ENCODE measurements at regions not wholly inside any gene's neighbourhood (a gene's known extent, or its start where the extent isn't known, plus 50 kb on each side); places are given as distances from the start of the nearest gene placed in this dataset.

- TF ChIP-seq CTCF (IDR thresholded peaks at IDR 0.05 in 8 of 11, conservative IDR thresholded peaks at IDR 0.05 in 3 of 11) (no peak), POLR2A (IDR thresholded peaks at IDR 0.05) (no peak)
These were observed 503.5 kb upstream of the TMPRSS15 start for GRCh38 chr21:18907076-18907475.
